D721Med (cell line): ENCODE measurements at regions not wholly inside any gene's neighbourhood (a gene's known extent, or its start where the extent isn't known, plus 50 kb on each side); places are given as distances from the start of the nearest gene placed in this dataset.

ENCODE experiments used
- DNase-seq: peaks from one replicate; pipeline ENCODE4 v3.0.0; 2011; ENCODE audit warnings: low spot score; ENCODE audit not compliant: insufficient read length
- FAIRE-seq: peaks from 2 replicates; lab custom pipeline; 2011; peaks lifted over from hg19 to GRCh38; lab: Jason Lieb, UNC
- CTCF ChIP-seq: IDR thresholded peaks from 2 replicates; pipeline ENCODE4 v1.5.1; 2012; ENCODE audit warnings: mild to moderate bottlenecking, control low read depth; ENCODE audit not compliant: insufficient read depth; ENCODE audit errors: missing control alignments

- no peak for TF ChIP-seq CTCF
- DNase-seq = no peak
- FAIRE-seq = no peak
These were observed 183.8 kb upstream of the ZC3H15 start for GRCh38 chr2:186302263-186302662.

GRCh38 chr2:186303091-186303490, 183.0 kb upstream of the ZC3H15 start:
- DNase-seq (no peak), FAIRE-seq (no peak)
- TF ChIP-seq CTCF = no peak

GRCh38 chr2:186304064-186304463, 182.0 kb upstream of the ZC3H15 start:
- FAIRE-seq = no peak
- DNase-seq = no peak
- TF ChIP-seq CTCF = no peak

- no peak for FAIRE-seq
These were observed 179.3 kb upstream of the ZC3H15 start for GRCh38 chr2:186306754-186307153.

GRCh38 chr2:186307871-186308270, 178.2 kb upstream of the ZC3H15 start:
- FAIRE-seq = no peak
- no peak for DNase-seq
- TF ChIP-seq CTCF = no peak

More at GRCh38 chr2:186306754-186307153, 179.3 kb upstream of the ZC3H15 start:
- no peak for DNase-seq
- TF ChIP-seq CTCF = no peak

- no peak for TF ChIP-seq CTCF
- FAIRE-seq (no peak), DNase-seq (no peak)
These were observed 177.7 kb upstream of the ZC3H15 start for GRCh38 chr2:186308347-186308746.

- DNase-seq (no peak), FAIRE-seq (no peak)
- TF ChIP-seq CTCF = no peak
These were observed 176.2 kb upstream of the ZC3H15 start for GRCh38 chr2:186309901-186310300.
